B cell (primary cell): ENCODE measurements at regions not wholly inside any gene's neighbourhood (a gene's known extent, or its start where the extent isn't known, plus 50 kb on each side); places are given as distances from the start of the nearest gene placed in this dataset.

Source experiments
- ATAC-seq: fragments of 200-7000 bp; cut with Tn5 transposase; one replicate; pipeline ENCODE4 v1.10.0; 2021; ENCODE audit warnings: low read depth, mild to moderate bottlenecking, moderate number of reproducible peaks, moderate library complexity
- CTCF ChIA-PET: fragments of 350-600 bp; sonication (Branson Sonifier 250); formaldehyde crosslinking; loops from one replicate; lab custom pipeline; 2021; ENCODE audit warnings: antibody characterized with exemption, inconsistent platforms; lab: Charles Lee
- POLR2A ChIA-PET: fragments of 350-600 bp; sonication (Branson Sonifier 250); formaldehyde crosslinking; loops from one replicate; lab custom pipeline; 2021; ENCODE audit warnings: antibody characterized with exemption; lab: Charles Lee
- DNase-seq: peaks from one replicate; pipeline ENCODE4 v3.0.0; 2013
- H2AFZ ChIP-seq: 2 replicates; pipeline ENCODE4 v1.6.1; 2012; ENCODE audit warnings: mild to moderate bottlenecking, low read depth, low read length; ENCODE audit not compliant: insufficient read depth, poor library complexity, severe bottlenecking
- H3K27ac ChIP-seq, 2 donors: 1 replicate in 1 of 2; 2 replicates in 1 of 2; pipeline ENCODE4 v1.5.1; 2012 to 2013; ENCODE audit warnings: low read length in 2 of 2, mild to moderate bottlenecking in 2 of 2, moderate library complexity in 1 of 2
- H3K27me3 ChIP-seq, 4 experiments: fragments of 200-600 bp in 1 of 4; sonication (generic) in 1 of 4; replicated peaks in 1 of 4; 1 replicate in 2 of 4; 2 replicates in 2 of 4; pipeline versions ENCODE4 v1.6.1 to v1.7.0; 2013 to 2016; ENCODE audit warnings: low read length in 3 of 4, mild to moderate bottlenecking in 2 of 4, mixed read lengths in 1 of 4, moderate library complexity in 1 of 4; ENCODE audit not compliant: insufficient read depth in 4 of 4, control insufficient read depth in 3 of 4; ENCODE audit errors: control extremely low read depth in 1 of 4
- H3K36me3 ChIP-seq, 2 experiments: replicated peaks in 1 of 2; 1 replicate in 1 of 2; 2 replicates in 1 of 2; pipeline versions ENCODE4 v1.6.1 to v1.7.1; 2013; ENCODE audit warnings: low read length in 1 of 2; ENCODE audit not compliant: insufficient read depth in 2 of 2, control insufficient read depth in 1 of 2; ENCODE audit errors: control extremely low read depth in 1 of 2, extremely low read depth in 1 of 2
- H3K4me1 ChIP-seq, 2 donors: fragments of 200-600 bp in 1 of 2; sonication (generic) in 1 of 2; 1 replicate in 1 of 2; 2 replicates in 1 of 2; pipeline versions ENCODE4 v1.5.1 to v1.6.1; 2013 to 2017; ENCODE audit warnings: low read length in 2 of 2; ENCODE audit not compliant: control insufficient read depth in 2 of 2, insufficient read depth in 2 of 2
- H3K4me2 ChIP-seq: replicated peaks from 2 replicates; pipeline ENCODE3; 2012; ENCODE audit warnings: mild to moderate bottlenecking, low read depth, low read length; ENCODE audit not compliant: poor library complexity, severe bottlenecking
- H3K4me3 ChIP-seq, 5 experiments: fragments of 200-600 bp in 1 of 5; sonication (generic) in 1 of 5; 1 replicate in 3 of 5; 2 replicates in 2 of 5; pipeline versions ENCODE4 v1.5.1 to v1.7.0; 2011 to 2016; ENCODE audit warnings: low read length in 4 of 5, mild to moderate bottlenecking in 4 of 5, low read depth in 2 of 5, control low read depth in 1 of 5, moderate library complexity in 1 of 5; ENCODE audit not compliant: insufficient read depth in 1 of 5; ENCODE audit errors: control extremely low read depth in 1 of 5, extremely low read depth in 1 of 5
- H3K79me2 ChIP-seq: fragments of 200-600 bp; sonication (generic); one replicate; pipeline ENCODE4 v1.6.0; 2016; ENCODE audit warnings: low read length; ENCODE audit not compliant: control insufficient read depth, insufficient read depth
- H3K9ac ChIP-seq: fragments of 200-600 bp; sonication (generic); 2 replicates; pipeline ENCODE4 v1.6.1; 2017; ENCODE audit warnings: mild to moderate bottlenecking, low read length, moderate library complexity
- H3K9me3 ChIP-seq, 3 donors: one replicate each; pipeline versions ENCODE4 v1.6.1 to v1.7.1; 2013; ENCODE audit warnings: low read length in 2 of 3; ENCODE audit not compliant: control insufficient read depth in 2 of 3, insufficient read depth in 1 of 3; ENCODE audit errors: control extremely low read depth in 1 of 3
- H4K20me1 ChIP-seq: 2 replicates; pipeline ENCODE4 v1.6.0; 2012; ENCODE audit warnings: mild to moderate bottlenecking, low read length; ENCODE audit not compliant: insufficient read depth, control insufficient read depth, poor library complexity, severe bottlenecking
- H3K27ac Mint-ChIP-seq: one replicate; pipeline ENCODE4 v1.8.0; 2021; ENCODE audit warnings: mixed read lengths
- H3K27me3 Mint-ChIP-seq: one replicate; pipeline ENCODE4 v1.8.0; 2021; ENCODE audit warnings: mixed read lengths
- H3K4me1 Mint-ChIP-seq: one replicate; pipeline ENCODE4 v1.8.0; 2021; ENCODE audit warnings: mixed read lengths
- H3K4me3 Mint-ChIP-seq: one replicate; pipeline ENCODE4 v1.8.0; 2021; ENCODE audit warnings: mixed read lengths
- H3K9me3 Mint-ChIP-seq: one replicate; pipeline ENCODE4 v1.8.0; 2022; ENCODE audit warnings: mixed read lengths; ENCODE audit not compliant: insufficient read depth
- CTCF ChIP-seq: fragments of 200-600 bp; IDR thresholded peaks from one replicate; pipeline ENCODE4 v1.8.0; 2022; ENCODE audit warnings: antibody characterized with exemption, mild to moderate bottlenecking
- EZH2 ChIP-seq: IDR thresholded peaks from 2 replicates; pipeline ENCODE4 v1.6.1; 2012; ENCODE audit warnings: borderline replicate concordance, low read depth, mild to moderate bottlenecking, moderate library complexity, low read length; ENCODE audit not compliant: insufficient read depth, poor library complexity, severe bottlenecking
- whole genome bisulfite sequencing: methylation state at CpG from one replicate; pipeline ENCODE4 v1.1.5; 2013; ENCODE audit warnings: missing lambda C conversion rate; ENCODE audit not compliant: insufficient coverage; 5-methylcytosine and 5-hydroxymethylcytosine counted together
- intact Hi-C: fragments of 100-400 bp; cut with micrococcal nuclease; formaldehyde crosslinking; loops from one replicate; pipeline ENCODE4 v1.10.0; 2022

- Histone ChIP-seq H4K20me1 (no peaks in the 10 kb centered on the region), H3K4me1 (no peaks in the 10 kb centered on the region), H3K79me2 (no peaks in the 10 kb centered on the region), H2AFZ (no peak overlapping the region), H3K27ac (no peak overlapping the region), H3K27me3 (no peaks in the 10 kb centered on the region), H3K9me3 (no peaks in the 10 kb centered on the region), H3K9ac (no peak overlapping the region), H3K36me3 (no peaks in the 10 kb centered on the region), H3K4me2 (no peak overlapping the region), H3K4me3 (no peak overlapping the region)
- ChIA-PET CTCF (no interaction called here), POLR2A (no interaction called here)
- no peak for DNase-seq
- ATAC-seq, result no peak
- intact Hi-C loops, result no loop called here
- H3K4me1 Mint-ChIP-seq, result no peaks in the 10 kb centered on the region
- TF ChIP-seq CTCF, result no peak
- TF ChIP-seq EZH2, result no peak
- no peak overlapping the region for H3K27ac Mint-ChIP-seq
- no peaks in the 10 kb centered on the region for H3K9me3 Mint-ChIP-seq
- H3K27me3 Mint-ChIP-seq, result peaks cover 16% of the 10 kb centered on the region
- no peak overlapping the region for H3K4me3 Mint-ChIP-seq
- 79% methylated on average over 12 of the region's 12 CpGs for WGBS
Measured at GRCh38 chr12:131379738-131380137, 331.2 kb upstream of the SFSWAP start.

- no peak overlapping the region for H2AFZ ChIP-seq
- no peak overlapping the region for H3K4me2 ChIP-seq
- no peaks in the 10 kb centered on the region for H3K79me2 ChIP-seq
- DNase-seq (no peak), ATAC-seq (no peak)
- no peaks in the 10 kb centered on the region for H3K4me1 ChIP-seq
- peaks cover 16% of the 10 kb centered on the region for H3K27me3 Mint-ChIP-seq
- H3K4me3 Mint-ChIP-seq, result no peak overlapping the region
- 82% methylated on average over 22 of the region's 28 CpGs for WGBS
- H3K27me3 ChIP-seq, result no peaks in the 10 kb centered on the region
- intact Hi-C loops, result no loop called here
- H3K9me3 ChIP-seq, result no peaks in the 10 kb centered on the region
- no peak overlapping the region for H3K27ac ChIP-seq
- H3K36me3 ChIP-seq, result no peaks in the 10 kb centered on the region
- no peaks in the 10 kb centered on the region for H4K20me1 ChIP-seq
- no peak overlapping the region for H3K4me3 ChIP-seq
- ChIA-PET CTCF (no interaction called here), POLR2A (no interaction called here)
- H3K9me3 Mint-ChIP-seq, result no peaks in the 10 kb centered on the region
- TF ChIP-seq CTCF (no peak), EZH2 (no peak)
- H3K9ac ChIP-seq, result no peak overlapping the region
- H3K4me1 Mint-ChIP-seq, result no peaks in the 10 kb centered on the region
- no peak overlapping the region for H3K27ac Mint-ChIP-seq
Measured at GRCh38 chr12:131380220-131380964, 330.5 kb upstream of the SFSWAP start.
